IPS-18a (cell line): ENCODE measurements at regions not wholly inside any gene's neighbourhood (a gene's known extent, or its start where the extent isn't known, plus 50 kb on each side); places are given as distances from the start of the nearest gene placed in this dataset.

ENCODE experiments used
- H3K27ac ChIP-seq: one replicate; pipeline ENCODE4 v1.5.1; 2013; ENCODE audit warnings: low read length
- H3K27me3 ChIP-seq: one replicate; pipeline ENCODE4 v1.6.1; 2013; ENCODE audit warnings: mild to moderate bottlenecking, low read length; ENCODE audit not compliant: control insufficient read depth, insufficient read depth
- H3K36me3 ChIP-seq: one replicate; pipeline ENCODE4 v1.6.1; 2013; ENCODE audit warnings: low read depth, low read length; ENCODE audit not compliant: control insufficient read depth
- H3K4me1 ChIP-seq: one replicate; pipeline ENCODE4 v1.6.1; 2013; ENCODE audit warnings: low read depth, low read length; ENCODE audit not compliant: control insufficient read depth
- H3K4me3 ChIP-seq: one replicate; pipeline ENCODE4 v1.5.1; 2013; ENCODE audit warnings: low read length
- H3K9ac ChIP-seq: one replicate; pipeline ENCODE4 v1.6.1; 2013; ENCODE audit warnings: mild to moderate bottlenecking, low read length, moderate library complexity
- H3K9me3 ChIP-seq: one replicate; pipeline ENCODE4 v1.6.1; 2013; ENCODE audit warnings: low read depth, low read length; ENCODE audit not compliant: control insufficient read depth

DNA sequence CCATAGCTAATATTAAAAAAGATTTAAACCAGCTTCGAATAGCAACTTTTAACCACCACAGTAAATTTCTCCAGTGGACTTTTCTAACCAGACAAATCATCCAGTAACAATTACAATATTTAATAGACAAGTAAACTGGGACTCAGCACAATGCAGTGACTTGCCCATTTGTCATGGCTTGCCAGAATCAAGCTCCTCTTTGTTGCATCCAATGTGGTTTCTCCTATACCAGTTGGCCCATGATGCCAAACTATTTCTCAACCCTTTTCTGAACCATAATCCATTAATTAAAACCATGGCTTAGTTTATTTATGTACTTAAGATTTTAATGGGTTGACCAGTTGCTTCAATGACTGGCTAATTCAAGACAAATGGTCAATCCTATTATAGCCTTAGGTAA, 64.4 kb downstream of the DIO2 start:
- Histone ChIP-seq H3K27me3 (no peaks in the 10 kb centered on the region), H3K4me3 (no peak overlapping the region), H3K9me3 (no peaks in the 10 kb centered on the region), H3K27ac (no peak overlapping the region), H3K4me1 (no peaks in the 10 kb centered on the region), H3K9ac (no peak overlapping the region), H3K36me3 (no peaks in the 10 kb centered on the region)

DNA sequence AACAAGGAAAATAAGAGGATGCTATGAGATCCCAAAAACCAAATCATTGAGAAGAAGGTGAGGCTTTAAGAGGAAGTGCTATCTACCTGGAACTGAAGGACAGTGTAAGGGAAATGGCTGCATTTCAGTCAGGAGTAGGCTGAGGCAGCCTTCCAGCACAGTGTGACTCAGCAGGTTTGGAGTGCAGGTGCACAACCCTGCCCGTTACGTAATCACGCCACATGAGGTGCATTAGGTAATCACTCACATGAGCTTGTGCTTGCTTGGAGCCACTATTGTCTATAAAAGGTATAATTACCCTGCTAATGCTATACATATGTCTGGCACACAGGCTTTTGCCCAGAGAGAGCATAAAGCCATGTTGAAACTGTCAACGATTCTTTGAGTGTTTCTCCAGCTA, 74.9 kb downstream of the DIO2 start:
- Histone ChIP-seq H3K9ac (no peak overlapping the region), H3K27ac (no peak overlapping the region), H3K27me3 (no peaks in the 10 kb centered on the region), H3K4me3 (no peak overlapping the region), H3K9me3 (peaks cover 14% of the 10 kb centered on the region), H3K4me1 (no peaks in the 10 kb centered on the region), H3K36me3 (no peaks in the 10 kb centered on the region)

DNA sequence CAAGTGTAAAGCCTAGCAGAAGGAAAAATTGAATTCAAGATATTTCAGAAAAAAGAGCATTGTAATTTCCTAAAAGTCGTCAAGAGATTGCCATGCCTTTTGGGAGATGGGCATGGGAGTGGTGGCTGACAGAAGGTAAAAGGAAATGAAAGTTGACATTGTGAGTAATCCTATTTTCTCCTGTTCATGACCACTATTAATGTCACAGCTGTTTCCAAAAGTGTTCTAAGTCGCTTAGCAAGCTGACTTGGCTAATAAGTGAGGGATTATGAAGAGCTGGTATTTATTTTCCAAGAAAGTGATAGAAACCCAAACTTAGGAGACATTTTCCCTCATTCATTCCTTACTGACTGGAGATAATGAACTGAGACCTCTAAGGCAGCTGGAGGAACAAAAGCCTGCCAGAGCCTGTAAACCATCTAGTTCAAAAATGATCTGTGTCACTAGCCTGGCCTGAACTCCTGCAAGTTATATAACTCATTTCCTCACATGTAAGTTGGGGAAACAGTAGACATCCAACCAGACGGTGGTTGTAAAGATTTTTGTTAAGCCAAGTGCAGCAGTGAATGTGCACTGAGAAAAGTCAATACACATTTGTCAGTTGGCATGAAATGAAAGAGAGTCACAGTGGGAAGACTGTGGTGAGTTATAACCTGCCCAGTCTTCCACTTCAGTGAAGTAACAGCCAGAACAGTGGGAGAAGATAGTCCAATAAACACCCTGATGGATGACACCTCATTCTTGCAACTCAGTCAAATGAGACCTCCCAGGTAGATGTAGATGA, 75.8 kb downstream of the DIO2 start:
- no peak overlapping the region for H3K9ac ChIP-seq
- no peak overlapping the region for H3K27ac ChIP-seq
- no peak overlapping the region for H3K4me3 ChIP-seq
- peaks cover 14% of the 10 kb centered on the region for H3K9me3 ChIP-seq
- H3K27me3 ChIP-seq = no peaks in the 10 kb centered on the region
- no peaks in the 10 kb centered on the region for H3K36me3 ChIP-seq
- H3K4me1 ChIP-seq = no peaks in the 10 kb centered on the region

DNA sequence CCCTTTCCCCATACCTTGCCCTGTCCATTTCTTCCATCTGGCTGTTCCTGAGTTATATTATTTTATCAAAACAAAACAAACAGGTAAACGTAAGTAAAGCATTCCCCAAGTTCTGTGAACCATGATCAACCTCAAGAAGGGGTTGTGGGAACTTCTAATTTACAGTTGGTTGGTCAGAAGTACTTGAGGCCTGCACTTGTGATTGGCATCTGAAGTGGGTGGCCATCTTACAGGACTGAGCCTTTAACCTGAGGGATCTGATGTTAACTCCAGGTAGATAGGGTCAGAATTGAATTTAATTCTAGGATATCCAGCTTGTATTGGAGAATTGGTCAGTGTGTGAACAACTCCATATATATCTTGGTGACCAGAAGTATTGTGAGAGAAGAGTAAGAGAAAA, 77.0 kb downstream of the DIO2 start:
- no peak overlapping the region for H3K4me3 ChIP-seq
- H3K9me3 ChIP-seq = peaks cover 14% of the 10 kb centered on the region
- no peak overlapping the region for H3K9ac ChIP-seq
- no peaks in the 10 kb centered on the region for H3K4me1 ChIP-seq
- H3K27ac ChIP-seq = no peak overlapping the region
- no peaks in the 10 kb centered on the region for H3K27me3 ChIP-seq
- H3K36me3 ChIP-seq = no peaks in the 10 kb centered on the region

DNA sequence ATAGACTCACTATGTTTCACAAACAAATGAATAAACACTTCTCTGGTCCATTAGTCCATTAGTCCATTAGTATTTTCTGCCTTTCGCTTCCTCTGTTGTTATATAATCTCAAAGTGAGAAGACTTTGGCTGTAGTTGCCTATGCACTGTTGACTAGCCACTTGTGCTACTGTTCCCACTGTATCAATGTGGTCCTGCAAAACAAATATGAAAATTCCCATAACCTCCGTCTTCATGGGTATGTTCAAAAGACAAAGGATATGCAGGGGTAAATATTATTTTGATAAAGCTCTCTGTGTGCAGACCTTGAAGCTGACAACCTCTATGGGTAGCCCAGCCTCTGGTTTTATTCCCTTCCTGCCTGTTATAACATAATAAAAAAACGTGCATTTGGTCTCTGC, 77.8 kb downstream of the DIO2 start:
- H3K9ac ChIP-seq = no peak overlapping the region
- H3K27ac ChIP-seq = no peak overlapping the region
- no peaks in the 10 kb centered on the region for H3K27me3 ChIP-seq
- H3K36me3 ChIP-seq = no peaks in the 10 kb centered on the region
- peaks cover 14% of the 10 kb centered on the region for H3K9me3 ChIP-seq
- H3K4me3 ChIP-seq = no peak overlapping the region
- H3K4me1 ChIP-seq = no peaks in the 10 kb centered on the region

DNA sequence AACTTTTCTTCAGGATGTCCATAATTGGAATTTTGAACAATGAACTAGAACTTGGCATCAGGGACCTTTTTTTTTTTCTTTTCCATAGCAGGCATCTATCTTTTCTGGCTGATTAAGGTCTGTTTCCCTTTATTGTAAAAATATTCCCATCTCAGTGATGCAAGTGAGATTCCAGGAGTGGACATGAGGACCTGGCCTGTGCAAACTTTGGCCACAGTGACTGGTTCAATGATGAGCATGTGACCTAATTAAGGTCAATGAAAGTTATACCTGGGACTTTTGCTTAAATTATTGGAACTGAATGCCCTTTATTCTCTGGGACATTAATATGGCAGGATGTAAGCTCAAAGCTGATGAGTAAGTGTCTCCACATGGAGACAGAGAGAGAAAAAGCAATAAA, 83.8 kb downstream of the DIO2 start:
- H3K4me3 ChIP-seq = no peak overlapping the region
- H3K36me3 ChIP-seq = no peaks in the 10 kb centered on the region
- no peaks in the 10 kb centered on the region for H3K4me1 ChIP-seq
- H3K9me3 ChIP-seq = no peaks in the 10 kb centered on the region
- no peaks in the 10 kb centered on the region for H3K27me3 ChIP-seq
- no peak overlapping the region for H3K27ac ChIP-seq
- no peak overlapping the region for H3K9ac ChIP-seq

DNA sequence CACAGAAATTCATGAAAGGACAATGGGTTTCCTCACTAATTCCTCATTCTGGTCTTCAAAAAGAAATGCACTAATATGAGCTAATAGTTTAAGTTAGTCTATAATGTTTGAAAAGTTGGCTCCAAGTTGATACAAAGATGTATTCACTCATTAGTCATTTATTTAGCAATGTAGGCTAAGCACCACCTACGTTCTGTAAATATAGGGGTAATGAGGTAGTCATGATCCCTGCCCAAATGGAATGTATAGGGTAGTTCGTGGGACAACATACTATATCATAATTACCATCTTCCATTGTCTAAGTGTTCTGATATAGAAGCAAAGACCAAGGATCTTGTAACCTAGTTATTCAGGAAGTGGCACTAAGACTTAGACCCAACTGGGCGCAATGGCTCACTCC, 86.5 kb downstream of the DIO2 start:
- H3K9me3 ChIP-seq = no peaks in the 10 kb centered on the region
- H3K9ac ChIP-seq = no peak overlapping the region
- H3K27ac ChIP-seq = no peak overlapping the region
- H3K36me3 ChIP-seq = no peaks in the 10 kb centered on the region
- no peaks in the 10 kb centered on the region for H3K27me3 ChIP-seq
- H3K4me1 ChIP-seq = no peaks in the 10 kb centered on the region
- H3K4me3 ChIP-seq = no peak overlapping the region

DNA sequence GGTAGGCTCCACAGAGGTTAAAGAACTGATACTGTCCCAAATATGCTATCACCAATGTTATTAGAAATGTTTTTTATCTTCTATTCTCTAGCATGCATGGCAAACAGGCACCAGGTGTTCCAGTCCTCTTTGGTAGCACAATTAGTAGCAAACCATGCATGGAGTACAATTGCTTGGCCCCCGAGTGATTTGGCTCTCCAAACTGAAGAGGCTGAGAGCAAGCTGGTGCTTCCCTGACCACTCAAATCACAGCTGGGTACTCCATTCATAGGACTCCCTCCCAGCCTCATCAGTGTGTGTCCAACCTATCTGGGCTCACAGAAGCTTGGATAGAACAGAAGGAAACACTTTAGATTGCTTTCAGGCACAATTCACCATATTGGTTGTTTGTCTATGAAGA, 93.4 kb downstream of the DIO2 start:
- Histone ChIP-seq H3K36me3 (no peaks in the 10 kb centered on the region), H3K4me3 (no peak overlapping the region), H3K4me1 (no peaks in the 10 kb centered on the region), H3K9me3 (no peaks in the 10 kb centered on the region), H3K9ac (no peak overlapping the region), H3K27me3 (no peaks in the 10 kb centered on the region), H3K27ac (no peak overlapping the region)

DNA sequence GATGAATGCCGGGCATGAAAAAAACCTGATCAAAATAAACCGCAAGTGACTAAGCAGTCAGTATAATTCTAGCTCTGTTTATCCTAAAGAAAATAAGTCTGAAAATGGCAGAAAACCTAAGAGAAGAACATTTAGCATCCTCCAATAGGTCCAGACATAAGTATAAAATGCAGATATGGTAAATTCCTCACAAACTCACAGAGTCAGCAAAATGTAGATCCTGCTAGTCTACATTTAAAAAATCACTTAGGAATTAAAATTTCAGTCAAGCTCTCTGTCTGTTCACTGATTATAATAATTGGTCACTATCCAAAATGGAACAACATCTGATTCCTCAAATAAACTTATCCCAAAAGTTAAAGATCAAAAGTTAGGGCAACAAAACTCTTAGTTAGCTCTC, 95.1 kb downstream of the DIO2 start:
- H3K36me3 ChIP-seq = no peaks in the 10 kb centered on the region
- H3K4me1 ChIP-seq = no peaks in the 10 kb centered on the region
- H3K27me3 ChIP-seq = no peaks in the 10 kb centered on the region
- no peak overlapping the region for H3K9ac ChIP-seq
- H3K27ac ChIP-seq = no peak overlapping the region
- H3K9me3 ChIP-seq = no peaks in the 10 kb centered on the region
- no peak overlapping the region for H3K4me3 ChIP-seq

DNA sequence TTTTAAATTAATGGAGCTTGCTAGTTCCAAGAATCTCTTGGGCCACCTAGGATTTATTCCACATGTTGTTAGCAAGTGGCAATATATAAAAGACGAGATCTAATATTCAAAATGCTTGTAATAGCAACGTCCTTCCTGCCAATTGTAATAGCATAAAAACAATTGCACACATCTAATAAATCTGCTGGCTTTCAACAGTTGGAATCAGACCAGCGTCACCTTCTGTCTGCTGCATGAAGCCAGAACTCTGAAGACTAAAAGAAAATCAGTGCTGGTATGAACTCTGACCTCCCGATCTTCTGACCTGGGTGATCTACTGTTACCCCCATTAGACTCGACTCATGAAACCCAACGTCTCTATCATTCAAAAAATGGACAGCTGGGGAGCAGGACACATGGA, 100.6 kb downstream of the DIO2 start:
- Histone ChIP-seq H3K27ac (no peak overlapping the region), H3K9me3 (no peaks in the 10 kb centered on the region), H3K4me1 (no peaks in the 10 kb centered on the region), H3K4me3 (no peak overlapping the region), H3K36me3 (no peaks in the 10 kb centered on the region), H3K27me3 (no peaks in the 10 kb centered on the region), H3K9ac (no peak overlapping the region)

DNA sequence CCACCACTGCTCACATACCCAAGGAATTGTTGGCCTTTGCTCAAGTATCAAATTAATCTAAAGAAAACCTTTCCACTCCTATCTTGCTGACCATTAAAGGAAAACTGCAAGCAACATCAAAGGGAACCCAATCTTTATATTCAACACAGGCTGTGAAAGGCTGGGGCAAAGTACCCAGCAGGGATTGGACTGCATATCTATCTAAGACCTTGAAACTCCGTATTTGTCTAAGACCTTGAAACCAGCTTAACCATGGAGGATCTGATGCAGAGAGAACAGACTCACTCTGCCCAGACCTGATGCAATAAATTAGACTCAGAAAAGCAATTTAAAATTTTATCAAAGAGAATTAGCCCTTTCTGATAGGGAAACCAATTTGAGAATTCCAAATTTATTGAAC, 102.2 kb downstream of the DIO2 start:
- Histone ChIP-seq H3K9me3 (no peaks in the 10 kb centered on the region), H3K4me3 (no peak overlapping the region), H3K4me1 (no peaks in the 10 kb centered on the region), H3K27ac (no peak overlapping the region), H3K36me3 (no peaks in the 10 kb centered on the region), H3K27me3 (no peaks in the 10 kb centered on the region), H3K9ac (no peak overlapping the region)

DNA sequence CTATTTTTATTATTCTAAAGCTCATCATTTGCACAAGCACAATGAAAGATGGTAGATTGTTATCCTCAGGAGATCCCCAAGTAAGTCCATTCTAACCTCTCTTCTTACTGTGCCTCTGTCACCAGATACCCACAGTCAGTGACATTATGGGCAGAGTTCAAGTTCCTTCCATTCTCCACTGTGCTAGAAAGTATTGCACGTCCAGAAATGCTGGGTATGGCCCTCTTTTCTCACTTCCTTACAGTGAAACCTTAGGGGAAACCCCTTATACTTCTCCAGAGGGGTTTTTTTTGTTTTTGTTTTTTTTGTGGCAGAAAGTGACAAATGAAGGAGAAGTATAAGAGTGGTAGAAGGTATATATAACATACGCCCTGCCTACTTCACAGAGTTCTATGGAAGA, 102.9 kb downstream of the DIO2 start:
- H3K27ac ChIP-seq = no peak overlapping the region
- no peaks in the 10 kb centered on the region for H3K27me3 ChIP-seq
- no peak overlapping the region for H3K4me3 ChIP-seq
- no peaks in the 10 kb centered on the region for H3K36me3 ChIP-seq
- H3K4me1 ChIP-seq = no peaks in the 10 kb centered on the region
- H3K9ac ChIP-seq = no peak overlapping the region
- H3K9me3 ChIP-seq = no peaks in the 10 kb centered on the region
